ENCODE measurements at regions not wholly inside any gene's neighbourhood (a gene's known extent, or its start where the extent isn't known, plus 50 kb on each side); places are given as distances from the start of the nearest gene placed in this dataset.

DNA sequence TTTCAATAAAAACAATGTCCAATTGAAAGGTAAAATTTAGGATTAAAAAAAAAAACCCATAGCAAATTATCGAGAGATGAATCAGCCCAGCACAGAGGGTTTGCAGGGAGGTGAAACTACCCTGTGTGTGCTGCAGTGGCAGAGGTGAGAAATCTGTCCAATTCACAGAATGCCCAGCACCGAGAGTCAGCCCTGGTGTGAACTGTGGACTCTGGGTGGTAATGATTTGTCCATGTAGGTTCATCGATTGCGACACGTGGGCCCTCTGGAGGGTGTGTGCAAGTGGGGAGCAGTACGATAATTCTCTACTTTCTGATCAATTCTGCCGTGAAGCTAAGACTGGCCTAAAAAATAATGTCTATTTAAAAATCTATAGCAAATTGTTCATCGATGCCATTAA is 94.5 kb upstream of the PFKP start:
- TF ChIP-seq, protein P1, sequence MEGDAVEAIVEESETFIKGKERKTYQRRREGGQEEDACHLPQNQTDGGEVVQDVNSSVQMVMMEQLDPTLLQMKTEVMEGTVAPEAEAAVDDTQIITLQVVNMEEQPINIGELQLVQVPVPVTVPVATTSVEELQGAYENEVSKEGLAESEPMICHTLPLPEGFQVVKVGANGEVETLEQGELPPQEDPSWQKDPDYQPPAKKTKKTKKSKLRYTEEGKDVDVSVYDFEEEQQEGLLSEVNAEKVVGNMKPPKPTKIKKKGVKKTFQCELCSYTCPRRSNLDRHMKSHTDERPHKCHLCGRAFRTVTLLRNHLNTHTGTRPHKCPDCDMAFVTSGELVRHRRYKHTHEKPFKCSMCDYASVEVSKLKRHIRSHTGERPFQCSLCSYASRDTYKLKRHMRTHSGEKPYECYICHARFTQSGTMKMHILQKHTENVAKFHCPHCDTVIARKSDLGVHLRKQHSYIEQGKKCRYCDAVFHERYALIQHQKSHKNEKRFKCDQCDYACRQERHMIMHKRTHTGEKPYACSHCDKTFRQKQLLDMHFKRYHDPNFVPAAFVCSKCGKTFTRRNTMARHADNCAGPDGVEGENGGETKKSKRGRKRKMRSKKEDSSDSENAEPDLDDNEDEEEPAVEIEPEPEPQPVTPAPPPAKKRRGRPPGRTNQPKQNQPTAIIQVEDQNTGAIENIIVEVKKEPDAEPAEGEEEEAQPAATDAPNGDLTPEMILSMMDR (IDR thresholded peaks at IDR 0.05; ENCODE audit: insufficient read depth, low read length, poor library complexity, severe bottlenecking), result no peak
- no peak for TF ChIP-seq EZH2phosphoT487 (conservative IDR thresholded peaks at IDR 0.05; ENCODE audit: low read length)

All from SU-DHL-6 (cell line).